GM23338 (cell line): ENCODE measurements at regions not wholly inside any gene's neighbourhood (a gene's known extent, or its start where the extent isn't known, plus 50 kb on each side); places are given as distances from the start of the nearest gene placed in this dataset.

Experiments used
- ATAC-seq: fragments of 200-7000 bp; cut with Tn5 transposase; 3 replicates; pipeline ENCODE4 v1.9.1; 2020
- DNase-seq: peaks from one replicate; pipeline ENCODE4 v3.0.0-alpha.2; 2015; ENCODE audit warnings: low spot score
- H2AFZ ChIP-seq: fragments of 200-600 bp; sonication (generic); 2 replicates; pipeline ENCODE4 v1.8.0; 2016; ENCODE audit warnings: antibody characterized with exemption, mild to moderate bottlenecking, moderate library complexity
- H3F3A ChIP-seq: fragments of 200-600 bp; sonication (generic); replicated peaks from 2 replicates; pipeline ENCODE4 v1.8.0; 2017; ENCODE audit warnings: antibody characterized with exemption, mixed run types, low read depth
- H3K27ac ChIP-seq: fragments of 200-600 bp; sonication (generic); 2 replicates; pipeline ENCODE4 v1.6.1; 2016; ENCODE audit warnings: low read depth
- H3K27me3 ChIP-seq: fragments of 200-600 bp; sonication (generic); 2 replicates; pipeline ENCODE4 v1.8.0; 2016; ENCODE audit warnings: mild to moderate bottlenecking, mixed run types, moderate library complexity; ENCODE audit not compliant: insufficient read depth
- H3K36me3 ChIP-seq: fragments of 200-600 bp; sonication (generic); 2 replicates; pipeline ENCODE4 v1.8.0; 2016; ENCODE audit warnings: mild to moderate bottlenecking; ENCODE audit not compliant: insufficient read depth
- H3K4me1 ChIP-seq: fragments of 200-600 bp; sonication (generic); 2 replicates; pipeline ENCODE4 v1.8.0; 2016; ENCODE audit warnings: mild to moderate bottlenecking, moderate library complexity; ENCODE audit not compliant: insufficient read depth
- H3K4me2 ChIP-seq: fragments of 200-600 bp; sonication (generic); 2 replicates; pipeline ENCODE4 v1.7.1; 2017; ENCODE audit warnings: mixed run types
- H3K4me3 ChIP-seq: fragments of 200-600 bp; sonication (generic); 2 replicates; pipeline ENCODE4 v1.6.1; 2016; ENCODE audit warnings: mixed run types
- H3K79me2 ChIP-seq: fragments of 200-600 bp; sonication (generic); replicated peaks from 2 replicates; pipeline ENCODE4 v1.8.0; 2017; ENCODE audit warnings: mild to moderate bottlenecking; ENCODE audit not compliant: insufficient read depth
- H3K9me2 ChIP-seq: fragments of 200-600 bp; sonication (generic); 2 replicates; pipeline ENCODE4 v1.8.0; 2017; ENCODE audit not compliant: insufficient read depth
- H4K20me1 ChIP-seq: fragments of 200-600 bp; sonication (generic); replicated peaks from 2 replicates; pipeline ENCODE4 v1.8.0; 2017; ENCODE audit warnings: mild to moderate bottlenecking; ENCODE audit not compliant: insufficient read depth
- H3K27ac Mint-ChIP-seq: 2 replicates; pipeline ENCODE4 v1.8.0; 2020; ENCODE audit warnings: inconsistent platforms, mild to moderate bottlenecking, moderate library complexity, mixed read lengths
- H3K27me3 Mint-ChIP-seq: 3 replicates; pipeline ENCODE4 v1.8.0; 2022; ENCODE audit warnings: low read depth, mild to moderate bottlenecking, moderate library complexity, mixed read lengths, inconsistent platforms; ENCODE audit not compliant: insufficient read depth, poor library complexity
- H3K36me3 Mint-ChIP-seq: 3 replicates; pipeline ENCODE4 v1.8.0; 2021; ENCODE audit warnings: low read depth, mild to moderate bottlenecking, inconsistent platforms, moderate library complexity, mixed read lengths
- H3K4me1 Mint-ChIP-seq: 3 replicates; pipeline ENCODE4 v1.8.0; 2020; ENCODE audit warnings: mild to moderate bottlenecking, inconsistent platforms, mixed read lengths
- H3K4me3 Mint-ChIP-seq: 3 replicates; pipeline ENCODE4 v1.8.0; 2021; ENCODE audit warnings: moderate library complexity, mild to moderate bottlenecking, inconsistent platforms, mixed read lengths
- H3K9me3 Mint-ChIP-seq: 3 replicates; pipeline ENCODE4 v1.8.0; 2020; ENCODE audit warnings: moderate library complexity, mild to moderate bottlenecking, inconsistent platforms, mixed read lengths
- EZH2 ChIP-seq: fragments of 200-600 bp; sonication (generic); IDR thresholded peaks from one replicate; pipeline ENCODE4 v1.8.0; 2017; ENCODE audit warnings: antibody characterized with exemption, mild to moderate bottlenecking, low read depth; ENCODE audit not compliant: unreplicated experiment
- EZH2phosphoT487 ChIP-seq: fragments of 200-600 bp; sonication (generic); IDR thresholded peaks from one replicate; pipeline ENCODE4 v1.8.1; 2018; ENCODE audit warnings: antibody characterized with exemption; ENCODE audit not compliant: unreplicated experiment
- POLR2AphosphoS5 ChIP-seq: IDR thresholded peaks from 2 replicates; pipeline ENCODE4 v1.6.1; 2016; ENCODE audit warnings: antibody characterized with exemption, low read depth
- STAT1 ChIP-seq: IDR thresholded peaks from one replicate; pipeline ENCODE4 v1.6.1; 2016; ENCODE audit warnings: antibody characterized with exemption; ENCODE audit not compliant: unreplicated experiment
- ZNF114 ChIP-seq: fragments of 250-450 bp; sonication (Bioruptor Pico); IDR thresholded peaks from 2 replicates; pipeline ENCODE4 v1.5.0; 2020; ENCODE audit warnings: mild to moderate bottlenecking, moderate library complexity
- ZNF331 ChIP-seq: fragments of 250-450 bp; sonication (Bioruptor Pico); IDR thresholded peaks from 2 replicates; pipeline ENCODE4 v1.5.0; 2020; ENCODE audit warnings: low read depth, mild to moderate bottlenecking, moderate library complexity
- TF ChIP-seq, protein P1 (sequence below): IDR thresholded peaks from one replicate; pipeline ENCODE4 v1.6.1; 2018; ENCODE audit warnings: antibody characterized with exemption; ENCODE audit not compliant: unreplicated experiment
- TF ChIP-seq, protein P2 (sequence below), 2 experiments: fragments of 200-600 bp in 1 of 2; sonication (generic) in 1 of 2; conservative IDR thresholded peaks; 2 replicates each; pipeline versions ENCODE4 v1.5.1 to v1.6.1; 2016 to 2017; ENCODE audit warnings: antibody characterized with exemption in 2 of 2, low read depth in 2 of 2, mild to moderate bottlenecking in 2 of 2, moderate library complexity in 1 of 2
- TF ChIP-seq, protein P3 (sequence below): IDR thresholded peaks from 2 replicates; pipeline ENCODE4 v1.6.1; 2016; ENCODE audit warnings: antibody characterized with exemption

DNA sequence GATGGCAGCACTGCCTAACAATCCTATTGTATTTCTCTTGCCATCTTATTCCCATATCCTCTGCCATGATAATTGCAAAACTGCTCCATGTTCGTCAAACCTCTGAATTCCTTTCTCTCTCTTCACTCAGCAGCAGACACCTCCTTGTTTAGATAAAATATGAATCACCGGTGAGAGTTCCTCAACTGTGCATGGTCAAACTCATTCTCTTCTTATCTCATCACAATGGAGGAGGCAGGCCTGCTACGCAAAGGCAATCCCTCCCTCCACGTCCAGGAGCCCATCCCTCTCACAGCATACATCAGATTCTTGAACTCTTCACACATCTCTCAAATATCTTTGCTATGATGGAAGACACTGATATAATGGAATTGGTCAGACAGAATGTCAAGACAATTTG lies 90.1 kb upstream of the DAAM1 start (continued):
- TF ChIP-seq, protein P1, sequence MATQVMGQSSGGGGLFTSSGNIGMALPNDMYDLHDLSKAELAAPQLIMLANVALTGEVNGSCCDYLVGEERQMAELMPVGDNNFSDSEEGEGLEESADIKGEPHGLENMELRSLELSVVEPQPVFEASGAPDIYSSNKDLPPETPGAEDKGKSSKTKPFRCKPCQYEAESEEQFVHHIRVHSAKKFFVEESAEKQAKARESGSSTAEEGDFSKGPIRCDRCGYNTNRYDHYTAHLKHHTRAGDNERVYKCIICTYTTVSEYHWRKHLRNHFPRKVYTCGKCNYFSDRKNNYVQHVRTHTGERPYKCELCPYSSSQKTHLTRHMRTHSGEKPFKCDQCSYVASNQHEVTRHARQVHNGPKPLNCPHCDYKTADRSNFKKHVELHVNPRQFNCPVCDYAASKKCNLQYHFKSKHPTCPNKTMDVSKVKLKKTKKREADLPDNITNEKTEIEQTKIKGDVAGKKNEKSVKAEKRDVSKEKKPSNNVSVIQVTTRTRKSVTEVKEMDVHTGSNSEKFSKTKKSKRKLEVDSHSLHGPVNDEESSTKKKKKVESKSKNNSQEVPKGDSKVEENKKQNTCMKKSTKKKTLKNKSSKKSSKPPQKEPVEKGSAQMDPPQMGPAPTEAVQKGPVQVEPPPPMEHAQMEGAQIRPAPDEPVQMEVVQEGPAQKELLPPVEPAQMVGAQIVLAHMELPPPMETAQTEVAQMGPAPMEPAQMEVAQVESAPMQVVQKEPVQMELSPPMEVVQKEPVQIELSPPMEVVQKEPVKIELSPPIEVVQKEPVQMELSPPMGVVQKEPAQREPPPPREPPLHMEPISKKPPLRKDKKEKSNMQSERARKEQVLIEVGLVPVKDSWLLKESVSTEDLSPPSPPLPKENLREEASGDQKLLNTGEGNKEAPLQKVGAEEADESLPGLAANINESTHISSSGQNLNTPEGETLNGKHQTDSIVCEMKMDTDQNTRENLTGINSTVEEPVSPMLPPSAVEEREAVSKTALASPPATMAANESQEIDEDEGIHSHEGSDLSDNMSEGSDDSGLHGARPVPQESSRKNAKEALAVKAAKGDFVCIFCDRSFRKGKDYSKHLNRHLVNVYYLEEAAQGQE = no peak
- TF ChIP-seq STAT1 = no peak
- TF ChIP-seq, protein P2, sequence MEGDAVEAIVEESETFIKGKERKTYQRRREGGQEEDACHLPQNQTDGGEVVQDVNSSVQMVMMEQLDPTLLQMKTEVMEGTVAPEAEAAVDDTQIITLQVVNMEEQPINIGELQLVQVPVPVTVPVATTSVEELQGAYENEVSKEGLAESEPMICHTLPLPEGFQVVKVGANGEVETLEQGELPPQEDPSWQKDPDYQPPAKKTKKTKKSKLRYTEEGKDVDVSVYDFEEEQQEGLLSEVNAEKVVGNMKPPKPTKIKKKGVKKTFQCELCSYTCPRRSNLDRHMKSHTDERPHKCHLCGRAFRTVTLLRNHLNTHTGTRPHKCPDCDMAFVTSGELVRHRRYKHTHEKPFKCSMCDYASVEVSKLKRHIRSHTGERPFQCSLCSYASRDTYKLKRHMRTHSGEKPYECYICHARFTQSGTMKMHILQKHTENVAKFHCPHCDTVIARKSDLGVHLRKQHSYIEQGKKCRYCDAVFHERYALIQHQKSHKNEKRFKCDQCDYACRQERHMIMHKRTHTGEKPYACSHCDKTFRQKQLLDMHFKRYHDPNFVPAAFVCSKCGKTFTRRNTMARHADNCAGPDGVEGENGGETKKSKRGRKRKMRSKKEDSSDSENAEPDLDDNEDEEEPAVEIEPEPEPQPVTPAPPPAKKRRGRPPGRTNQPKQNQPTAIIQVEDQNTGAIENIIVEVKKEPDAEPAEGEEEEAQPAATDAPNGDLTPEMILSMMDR (conservative IDR thresholded peaks at IDR 0.05; ENCODE audit: low read depth in 2 of 2) = no peak
- no peak for TF ChIP-seq ZNF114

DNA sequence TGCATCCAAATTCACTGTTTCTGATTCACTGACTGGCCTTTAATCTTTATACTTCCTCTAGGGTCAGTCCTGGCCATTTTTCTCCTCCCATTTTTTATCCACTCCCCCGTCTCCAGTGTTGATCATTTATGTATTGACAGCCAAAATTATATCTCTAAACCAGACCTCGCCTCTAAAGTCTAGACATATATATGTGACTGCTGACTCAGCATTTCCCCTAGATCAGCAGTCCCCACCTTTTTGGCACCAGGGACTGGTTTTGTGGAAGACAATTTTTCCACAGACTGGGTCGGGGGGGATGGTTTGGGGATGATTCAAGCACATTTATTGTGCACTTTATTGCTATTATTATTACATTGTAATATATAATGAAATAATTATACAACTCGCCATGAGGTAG lies 88.3 kb upstream of the DAAM1 start:
- Histone ChIP-seq H3F3A (no peaks in the 10 kb centered on the region), H3K36me3 (no peaks in the 10 kb centered on the region), H3K27ac (no peak overlapping the region), H2AFZ (no peak overlapping the region), H3K79me2 (no peaks in the 10 kb centered on the region), H4K20me1 (no peaks in the 10 kb centered on the region), H3K4me2 (no peak overlapping the region), H3K9me2 (no peaks in the 10 kb centered on the region), H3K4me1 (no peaks in the 10 kb centered on the region), H3K4me3 (no peak overlapping the region), H3K27me3 (no peaks in the 10 kb centered on the region)
- Mint-ChIP-seq H3K27ac (no peak overlapping the region), H3K4me1 (no peaks in the 10 kb centered on the region), H3K27me3 (no peaks in the 10 kb centered on the region), H3K9me3 (no peaks in the 10 kb centered on the region), H3K4me3 (no peak overlapping the region), H3K36me3 (no peaks in the 10 kb centered on the region)
- DNase-seq = no peak
- ATAC-seq = no peak
- TF ChIP-seq, protein P2 (conservative IDR thresholded peaks at IDR 0.05; ENCODE audit: low read depth in 2 of 2) = no peak
- TF ChIP-seq ZNF331 (CRISPR knock-in tag) = no peak
- TF ChIP-seq POLR2AphosphoS5 = no peak
- no peak for TF ChIP-seq EZH2
- TF ChIP-seq, protein P1 = no peak
- no peak for TF ChIP-seq EZH2phosphoT487
- TF ChIP-seq, protein P3, sequence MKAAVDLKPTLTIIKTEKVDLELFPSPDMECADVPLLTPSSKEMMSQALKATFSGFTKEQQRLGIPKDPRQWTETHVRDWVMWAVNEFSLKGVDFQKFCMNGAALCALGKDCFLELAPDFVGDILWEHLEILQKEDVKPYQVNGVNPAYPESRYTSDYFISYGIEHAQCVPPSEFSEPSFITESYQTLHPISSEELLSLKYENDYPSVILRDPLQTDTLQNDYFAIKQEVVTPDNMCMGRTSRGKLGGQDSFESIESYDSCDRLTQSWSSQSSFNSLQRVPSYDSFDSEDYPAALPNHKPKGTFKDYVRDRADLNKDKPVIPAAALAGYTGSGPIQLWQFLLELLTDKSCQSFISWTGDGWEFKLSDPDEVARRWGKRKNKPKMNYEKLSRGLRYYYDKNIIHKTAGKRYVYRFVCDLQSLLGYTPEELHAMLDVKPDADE = no peak
